ENCODE measurements at regions not wholly inside any gene's neighbourhood (a gene's known extent, or its start where the extent isn't known, plus 50 kb on each side); places are given as distances from the start of the nearest gene placed in this dataset.
"Not testable (repeated sequence)": the region's sequence is repeated elsewhere in the genome, so short reads cannot be mapped to it uniquely, and the experiment has no call there.

DNA sequence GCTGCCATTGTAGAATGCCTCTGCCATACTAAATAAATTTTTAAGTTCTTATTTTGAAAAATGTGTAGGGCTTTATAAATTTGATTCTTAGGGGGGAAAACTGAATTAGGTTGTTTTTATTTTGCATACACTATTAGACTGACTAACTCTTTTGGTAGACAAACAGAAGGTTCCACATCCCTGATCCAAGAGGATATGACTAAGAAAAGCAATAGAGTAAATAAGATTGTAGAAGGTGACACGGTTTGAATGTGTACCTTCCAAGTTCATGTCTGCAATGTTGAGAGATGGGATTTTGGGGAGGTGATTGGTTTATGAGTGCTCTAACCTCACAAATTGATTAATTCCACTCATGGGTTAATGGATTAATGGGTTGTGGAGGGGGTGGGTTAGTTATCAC lies 127.9 kb downstream of the GLUL start:
- DNase-seq (ENCODE audit: insufficient read length, low spot score): no peak

DNA sequence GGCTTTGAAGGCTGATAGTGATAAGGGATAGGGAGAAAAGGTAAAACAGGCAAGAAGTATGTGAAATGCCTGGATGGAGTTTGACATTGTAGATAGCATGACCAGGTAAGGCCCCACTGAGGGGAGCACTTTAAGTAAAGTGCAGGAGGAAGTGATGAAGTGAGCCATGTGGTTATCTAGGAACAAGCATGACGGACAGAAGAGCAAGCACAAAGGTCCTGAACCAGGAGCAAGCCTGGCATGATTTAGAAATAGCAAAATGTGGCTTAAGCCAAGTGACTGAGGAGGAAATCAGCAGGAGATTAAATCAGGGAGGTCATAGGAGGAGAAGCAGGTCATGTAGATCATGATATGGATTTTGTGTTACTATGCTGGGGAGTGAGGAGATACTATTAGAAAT lies 129.2 kb downstream of the GLUL start:
- DNase-seq (ENCODE audit: insufficient read length, low spot score) (no peak), FAIRE-seq (no peak)

More for the DNA sequence above, 127.9 kb downstream of the GLUL start:
- no peak for FAIRE-seq

DNA sequence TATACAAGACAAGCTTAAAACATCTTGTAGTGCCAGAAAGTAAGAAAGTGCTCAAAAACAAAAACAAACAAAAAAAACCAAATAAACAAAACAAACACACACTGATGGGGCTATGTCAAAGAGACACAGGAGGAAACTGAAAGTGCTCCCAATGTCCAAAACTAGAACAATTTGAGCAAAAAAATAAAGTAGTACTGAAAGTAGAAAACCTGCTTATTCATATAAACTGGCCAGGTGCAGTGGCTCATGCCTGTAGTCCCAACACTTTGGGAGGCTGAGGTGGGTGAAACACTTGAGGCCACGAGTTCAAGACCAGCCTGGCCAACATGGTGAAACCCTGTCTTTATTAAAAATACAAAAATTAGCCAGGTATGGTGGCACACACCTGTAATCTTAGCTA lies 129.9 kb downstream of the GLUL start:
- FAIRE-seq (no peak), DNase-seq (ENCODE audit: insufficient read length, low spot score) (no peak)

DNA sequence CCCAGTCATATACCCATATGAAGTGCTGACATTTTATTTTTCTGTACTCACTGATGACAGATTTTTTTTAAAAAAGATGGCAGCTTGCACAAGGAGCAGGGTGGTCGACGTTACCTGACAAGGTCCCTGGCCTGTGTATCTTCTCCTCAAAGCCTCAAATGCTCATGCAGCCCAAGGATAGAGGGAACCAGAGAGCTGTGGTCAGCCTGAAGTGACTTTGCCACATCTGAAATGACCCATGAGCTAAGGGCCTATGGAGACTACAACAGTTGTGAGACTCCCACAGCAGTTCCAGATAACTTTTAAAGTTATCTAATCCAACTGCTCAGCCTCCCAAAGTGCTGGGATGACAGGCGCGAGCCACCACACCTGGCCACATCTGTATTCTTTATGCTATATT lies 131.1 kb downstream of the GLUL start:
- FAIRE-seq: no peak
- DNase-seq (ENCODE audit: insufficient read length, low spot score): no peak

DNA sequence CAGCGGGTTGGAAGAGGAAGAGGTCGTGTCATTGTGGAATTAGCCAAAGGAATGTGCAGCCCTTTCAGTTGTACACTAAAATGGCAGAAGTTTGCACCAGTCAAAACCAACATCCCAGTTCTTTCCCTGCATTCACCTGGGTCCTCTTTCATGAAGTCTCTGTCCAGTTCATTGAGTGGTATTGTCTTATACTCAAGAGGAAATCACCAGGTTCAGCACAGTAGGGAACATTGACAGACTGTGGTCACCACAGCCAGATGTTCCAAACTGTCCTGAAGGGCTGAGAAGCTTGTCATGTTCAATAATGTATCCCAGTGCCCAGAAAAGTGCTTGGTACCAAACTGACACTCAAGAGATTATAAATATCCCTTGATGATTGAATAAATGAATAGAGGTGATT lies 131.6 kb downstream of the GLUL start:
- DNase-seq (ENCODE audit: insufficient read length, low spot score): no peak
- no peak for FAIRE-seq

DNA sequence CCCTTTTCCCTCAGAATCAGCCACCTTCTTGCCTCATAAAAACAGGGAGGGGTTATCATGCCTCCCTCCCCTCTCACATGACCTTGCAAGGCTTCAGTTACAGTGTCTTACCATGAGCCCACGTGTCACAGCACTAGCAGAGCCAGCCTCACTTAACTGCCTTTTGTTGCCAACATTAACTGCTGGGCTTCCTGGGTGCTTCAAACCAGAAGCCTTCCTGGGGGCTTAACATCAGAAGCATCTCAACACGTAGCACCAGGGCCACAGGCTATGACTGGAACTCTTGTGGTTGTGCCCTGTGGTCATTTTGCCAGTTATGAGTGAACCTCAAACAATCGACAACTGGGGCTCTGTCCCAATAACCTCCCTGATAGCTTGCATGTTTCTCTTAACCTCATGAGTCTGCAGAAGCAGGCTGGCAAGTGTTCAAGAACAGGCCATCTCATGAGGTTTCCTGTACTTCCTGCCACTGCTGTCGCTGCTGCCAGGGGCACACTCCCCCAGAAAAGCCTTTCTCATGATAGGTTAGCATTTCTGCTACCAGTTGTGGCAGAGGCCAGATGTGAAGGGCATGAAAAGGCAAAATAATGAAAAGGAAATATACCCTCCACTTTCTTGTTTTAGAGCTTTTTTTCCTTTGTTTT lies 132.2 kb downstream of the GLUL start:
- FAIRE-seq: peak; percentile 70
- DNase-seq (ENCODE audit: insufficient read length, low spot score): no peak

DNA sequence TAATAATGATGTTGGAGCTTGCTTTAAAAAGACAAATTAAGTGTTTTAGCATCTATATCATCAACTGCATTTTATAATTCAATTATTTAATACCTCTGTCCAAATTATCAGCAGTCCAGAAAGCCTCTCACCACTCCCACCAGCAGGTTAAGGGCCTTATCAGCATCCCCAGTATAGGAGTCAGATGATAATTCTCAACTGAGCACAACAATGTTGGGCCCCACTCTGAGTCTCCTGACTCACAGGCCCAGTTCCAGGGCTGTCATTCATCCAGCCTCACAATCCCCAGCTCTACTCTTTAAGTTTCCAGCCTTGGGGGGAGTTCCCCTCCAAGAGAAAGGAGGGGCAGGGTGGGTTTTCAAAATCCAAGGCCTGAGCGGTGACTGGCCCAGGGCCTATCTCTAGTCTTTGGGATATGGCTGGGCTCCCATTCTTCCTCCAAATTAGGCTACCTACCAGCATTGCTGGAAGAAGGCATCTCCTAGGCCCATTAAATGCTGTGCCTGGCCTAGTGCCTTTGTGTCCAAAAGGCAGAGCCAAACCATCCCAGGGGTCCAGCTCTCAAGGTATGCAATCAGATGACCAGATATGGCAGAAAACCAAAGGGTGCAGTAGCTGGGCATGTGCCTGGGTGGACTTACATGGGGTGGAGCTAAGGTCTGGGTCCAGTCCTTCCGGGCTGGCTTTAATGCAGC lies 134.1 kb downstream of the GLUL start:
- FAIRE-seq: no peak
- no peak for DNase-seq (ENCODE audit: insufficient read length, low spot score)

DNA sequence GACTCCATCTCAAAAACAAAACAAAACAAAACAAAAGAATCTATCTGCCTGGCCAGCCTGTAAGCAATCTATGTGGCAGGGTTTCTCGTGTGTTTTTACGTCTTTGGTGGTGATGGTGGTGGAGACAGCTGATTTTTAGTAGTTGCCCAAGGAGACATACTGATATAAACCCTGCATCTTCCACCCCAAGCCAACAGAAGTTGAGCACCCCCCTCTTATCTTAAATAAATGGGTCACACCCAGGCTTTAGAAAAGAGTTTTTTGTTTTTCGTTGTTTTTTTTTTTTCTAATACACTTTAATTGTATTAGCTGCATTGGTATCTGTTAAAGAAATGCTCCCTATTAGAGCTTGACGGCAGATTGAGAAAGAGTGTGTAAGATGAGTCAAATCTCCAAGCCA lies 134.7 kb downstream of the GLUL start:
- DNase-seq (ENCODE audit: insufficient read length, low spot score): no peak
- FAIRE-seq: no peak

DNA sequence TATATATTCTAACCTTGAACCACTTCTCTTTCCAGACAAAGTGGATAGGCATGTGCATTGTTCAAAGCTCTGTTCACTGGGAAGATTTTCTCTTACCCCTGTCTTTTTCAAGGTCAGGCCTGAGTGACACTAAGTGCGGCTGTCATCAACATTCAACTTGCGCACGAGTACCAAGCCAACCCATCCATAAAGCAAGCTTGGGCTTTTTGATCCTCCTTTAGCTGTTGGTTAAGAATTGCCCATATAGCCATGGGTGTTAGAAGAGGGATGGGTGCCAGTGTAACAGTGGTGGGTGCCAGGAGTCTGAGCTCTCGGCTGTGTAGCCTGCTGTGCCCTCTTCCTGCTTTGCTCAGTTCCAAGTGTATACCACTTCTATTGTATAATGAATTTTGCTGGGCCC lies 136.1 kb downstream of the GLUL start:
- FAIRE-seq (no peak), DNase-seq (ENCODE audit: insufficient read length, low spot score) (no peak)

DNA sequence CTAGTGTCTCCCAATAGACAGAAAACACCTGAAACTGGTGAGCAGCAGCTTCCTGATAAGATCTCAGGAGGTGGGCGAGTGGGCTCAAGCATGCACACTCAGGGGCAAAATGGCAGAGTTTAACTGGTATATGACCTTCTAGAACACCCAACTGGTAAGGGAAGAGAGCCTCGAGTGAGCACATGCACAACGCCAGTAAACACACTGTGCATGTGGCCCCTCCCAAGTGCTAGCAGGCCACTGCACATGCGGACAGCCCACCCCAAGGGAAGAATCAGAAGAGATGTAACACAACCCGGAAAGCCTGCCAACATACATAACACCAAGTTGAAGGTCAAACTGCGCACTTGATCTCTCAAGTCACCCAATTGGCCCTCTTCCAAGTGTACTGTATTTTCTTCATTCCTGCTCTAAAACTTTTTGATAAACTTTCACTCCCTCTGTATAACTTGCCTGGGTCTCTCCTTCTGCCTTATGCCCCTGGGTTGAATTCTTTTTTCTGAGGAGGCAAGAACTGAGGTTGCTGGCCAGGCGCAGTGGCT lies 138.2 kb downstream of the GLUL start:
- FAIRE-seq (no peak), DNase-seq (ENCODE audit: insufficient read length, low spot score) (no peak)

DNA sequence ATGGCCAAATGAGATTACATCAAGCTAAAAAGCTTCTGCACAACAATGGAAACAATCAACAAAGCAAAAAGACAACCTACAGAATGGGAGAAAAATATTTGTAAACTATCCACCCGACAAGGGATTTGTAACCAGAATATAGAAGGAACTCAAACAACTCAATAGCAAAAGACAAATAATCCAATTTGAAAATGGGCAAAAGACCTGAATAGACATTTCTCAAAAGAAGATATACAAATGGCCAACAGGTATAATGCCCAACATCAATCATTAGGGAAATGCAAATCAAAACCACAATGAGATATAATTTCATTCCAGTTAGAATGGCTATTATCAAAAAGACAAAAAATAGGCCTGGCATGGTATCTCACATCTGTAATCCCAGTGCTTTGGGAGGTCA lies 140.0 kb downstream of the GLUL start:
- DNase-seq (ENCODE audit: insufficient read length, low spot score): no peak
- FAIRE-seq: no peak

DNA sequence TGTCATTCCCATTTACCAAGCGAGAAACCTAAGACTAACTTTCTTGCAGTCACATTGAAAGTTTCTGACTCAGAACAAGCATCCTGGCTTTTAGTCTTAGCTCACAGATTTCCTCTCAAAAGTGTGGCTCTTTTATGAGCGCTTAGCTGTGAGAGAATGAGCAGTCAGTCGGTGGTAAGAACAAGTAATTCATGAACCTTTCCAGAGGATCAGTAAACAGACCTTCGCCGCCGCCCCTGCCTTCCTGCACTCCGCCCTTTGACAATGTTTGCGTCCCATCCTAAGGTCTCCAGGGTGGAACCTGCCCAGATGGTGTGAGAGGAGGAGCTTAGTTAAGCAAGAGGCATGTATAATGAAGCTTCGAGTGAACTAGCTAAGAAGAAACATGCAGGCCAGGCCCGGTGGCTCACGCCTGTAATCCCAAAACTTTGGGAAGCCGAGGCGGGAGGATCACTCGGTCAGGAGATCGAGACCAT lies 142.4 kb downstream of the GLUL start:
- FAIRE-seq: peak; percentile 69

DNA sequence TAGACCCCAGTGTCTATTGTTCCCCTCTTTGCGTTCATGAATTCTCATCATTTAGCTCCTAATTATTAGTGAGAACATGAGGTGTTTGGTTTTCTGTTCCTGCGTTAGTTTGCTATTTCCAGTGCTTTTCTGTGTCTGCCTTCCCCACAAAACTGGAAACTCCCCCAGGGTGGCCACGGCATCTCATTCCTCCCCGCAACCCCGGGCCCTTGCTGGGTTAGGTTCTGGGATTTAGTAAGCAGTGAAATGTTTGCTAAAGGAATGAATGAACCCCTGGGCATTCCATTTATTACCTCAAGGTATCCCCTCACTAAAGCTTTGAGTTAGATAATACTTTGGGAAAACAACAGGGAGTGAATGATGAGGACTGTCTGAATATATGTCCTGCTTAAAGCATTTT lies 142.9 kb downstream of the GLUL start:
- DNase-seq (ENCODE audit: insufficient read length, low spot score) (no peak), FAIRE-seq (no peak)

More for the DNA sequence above, 142.4 kb downstream of the GLUL start:
- DNase-seq (ENCODE audit: insufficient read length, low spot score): no peak

DNA sequence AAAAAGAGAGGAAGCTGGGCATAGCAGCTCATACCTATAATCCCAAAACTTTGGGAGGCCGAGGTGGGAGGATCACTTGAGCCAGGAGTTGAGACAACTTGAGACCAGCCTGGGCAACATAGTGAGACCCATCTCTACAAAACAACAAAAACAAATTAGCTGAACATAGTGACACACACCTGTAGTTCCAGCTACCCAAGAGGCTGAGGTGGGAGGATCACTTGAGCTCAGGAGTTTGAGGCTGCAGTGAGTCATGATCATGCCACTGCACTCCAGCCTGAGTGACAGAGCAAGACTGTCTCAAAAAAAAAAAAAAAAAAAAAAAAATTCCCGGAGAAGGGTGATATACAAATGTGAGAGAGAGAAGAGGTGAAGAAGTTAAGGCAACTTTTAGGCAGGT lies 143.8 kb downstream of the GLUL start:
- DNase-seq (ENCODE audit: insufficient read length, low spot score); FAIRE-seq: not testable (repeated sequence)

DNA sequence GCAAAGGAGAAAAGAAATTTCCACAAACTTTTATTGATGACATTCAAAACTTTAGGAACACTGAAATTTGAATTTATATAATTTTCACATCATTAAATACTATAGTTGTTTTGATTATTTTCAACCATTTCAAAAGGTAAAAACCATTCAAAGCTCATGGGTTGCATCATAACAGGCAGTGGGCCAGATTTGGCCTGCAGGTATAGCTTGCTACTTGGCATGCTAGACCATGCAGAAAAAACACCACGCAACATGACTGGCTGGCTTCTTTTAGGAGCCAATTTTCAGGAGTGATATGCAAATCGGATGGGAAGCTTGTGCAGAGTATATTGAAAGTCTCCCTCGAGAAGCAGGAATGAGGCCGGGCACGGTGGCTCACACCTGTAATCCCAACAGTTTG lies 144.8 kb downstream of the GLUL start:
- DNase-seq (ENCODE audit: insufficient read length, low spot score) (no peak), FAIRE-seq (no peak)

DNA sequence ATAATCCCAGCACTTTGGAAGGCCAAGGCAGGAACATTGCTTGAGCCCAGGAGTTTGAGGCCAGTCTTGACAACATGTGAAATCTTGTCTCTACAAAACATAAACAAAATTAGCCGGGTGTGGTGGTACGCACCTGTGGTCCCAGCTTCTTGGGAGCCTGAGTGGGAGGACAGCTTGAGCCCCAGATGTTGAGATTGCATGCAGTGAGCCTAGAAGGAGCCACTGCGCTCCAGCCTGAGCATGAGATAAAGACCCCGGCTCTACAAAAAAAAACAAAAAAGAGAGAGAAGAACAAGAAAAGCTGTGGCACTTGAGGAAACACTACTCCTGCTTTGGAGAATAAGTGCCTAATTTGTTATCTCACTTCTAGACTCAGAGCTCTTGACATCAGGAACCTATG lies 146.6 kb downstream of the GLUL start:
- FAIRE-seq: no peak

DNA sequence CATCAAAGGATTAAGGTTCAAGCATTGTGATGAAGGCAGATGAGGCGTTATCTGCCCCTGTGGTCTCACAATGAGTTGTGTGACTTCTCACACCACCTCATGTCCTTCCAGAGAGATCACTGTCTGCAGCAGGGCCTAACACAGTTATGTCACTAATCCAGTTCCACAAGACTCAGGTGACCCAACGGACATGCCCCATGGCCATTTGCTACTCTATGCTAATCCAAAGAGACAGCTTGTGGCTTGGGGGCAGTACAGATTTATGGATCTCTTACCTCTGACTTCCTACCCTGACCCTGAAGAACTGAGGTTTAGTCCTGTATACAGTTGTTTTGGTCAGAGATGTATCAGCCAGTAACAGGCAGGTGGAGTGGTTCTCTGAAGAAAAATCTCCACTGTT lies 147.1 kb downstream of the GLUL start:
- DNase-seq (ENCODE audit: insufficient read length, low spot score): no peak
- FAIRE-seq: no peak

More for the DNA sequence above, 146.6 kb downstream of the GLUL start:
- no peak for DNase-seq (ENCODE audit: insufficient read length, low spot score)

DNA sequence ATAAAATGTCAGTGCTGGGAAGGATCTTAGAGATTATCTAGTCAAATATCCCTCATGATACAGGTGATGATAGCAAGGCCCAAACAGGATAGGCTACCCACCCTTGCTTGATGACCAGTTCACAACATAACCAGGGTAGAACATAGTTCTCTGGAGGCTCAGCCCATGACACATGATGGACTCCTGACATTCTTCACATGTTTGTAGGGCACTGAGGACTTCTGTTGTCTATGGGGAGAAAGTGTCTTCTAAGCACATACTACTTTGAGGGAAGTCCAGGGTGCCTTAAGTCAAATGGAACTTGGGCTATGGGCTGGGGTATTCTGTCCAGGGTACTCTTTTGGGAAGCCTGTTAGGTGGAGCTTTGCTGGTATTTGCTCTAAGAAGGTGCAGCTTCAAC lies 148.9 kb downstream of the GLUL start:
- FAIRE-seq (no peak), DNase-seq (ENCODE audit: insufficient read length, low spot score) (no peak)

DNA sequence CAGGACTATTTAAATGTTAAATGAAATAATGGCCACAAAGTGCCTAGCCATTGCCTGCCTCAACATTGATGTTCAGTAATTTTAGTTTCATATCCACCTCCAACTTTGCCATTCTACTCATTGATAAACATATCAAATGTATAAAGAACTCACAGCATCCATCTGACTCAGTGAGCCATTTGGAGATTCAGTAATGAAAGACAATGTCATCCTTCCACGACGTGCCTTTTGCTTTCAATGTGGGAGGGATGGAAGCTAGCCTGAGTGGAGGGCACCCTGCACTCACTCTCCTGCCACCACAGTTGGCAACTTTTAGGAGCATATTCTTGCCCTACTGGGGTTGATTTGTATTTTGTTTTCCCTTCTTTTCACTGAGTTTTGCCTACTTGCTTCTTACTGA lies 151.5 kb downstream of the GLUL start:
- FAIRE-seq (no peak), DNase-seq (ENCODE audit: insufficient read length, low spot score) (no peak)

DNA sequence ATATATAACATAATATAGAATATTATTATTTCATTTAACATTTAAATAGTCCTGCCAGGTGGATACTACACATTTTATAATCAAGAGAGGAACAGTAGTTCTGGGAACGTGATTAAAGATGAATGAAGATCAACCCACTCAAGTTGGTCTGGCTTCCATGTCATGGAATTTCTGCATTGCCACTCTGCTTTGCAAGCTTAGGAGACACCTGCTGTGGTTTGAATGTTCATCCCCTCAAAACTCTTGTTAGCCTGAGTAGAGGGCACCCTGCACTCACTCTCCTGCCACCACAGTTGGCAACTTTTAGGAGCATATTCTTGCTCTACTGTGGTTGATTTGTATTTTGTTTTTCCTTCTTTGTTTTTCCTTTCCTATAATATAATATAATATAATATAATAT lies 153.2 kb downstream of the GLUL start:
- FAIRE-seq: no peak
- no peak for DNase-seq (ENCODE audit: insufficient read length, low spot score)

DNA sequence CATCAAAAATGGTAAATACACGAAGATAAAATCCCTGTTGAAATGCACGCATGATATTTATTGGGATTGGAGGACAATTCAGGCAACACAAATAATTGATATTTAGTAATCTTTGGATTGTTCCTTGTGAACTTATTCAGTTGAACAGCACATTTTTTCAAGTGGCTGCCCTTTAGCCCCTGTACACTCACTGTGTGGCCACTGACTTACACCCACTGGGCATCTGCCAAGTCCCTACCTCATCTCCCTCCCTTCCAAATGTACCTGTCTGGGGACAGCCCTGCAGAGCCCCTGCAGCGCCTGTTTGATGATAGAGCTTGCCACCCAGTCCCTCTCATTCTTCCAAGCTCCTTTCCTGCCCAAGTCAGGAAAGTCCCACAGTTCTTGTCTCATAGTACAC lies 154.3 kb downstream of the GLUL start:
- no peak for FAIRE-seq
- no peak for DNase-seq (ENCODE audit: insufficient read length, low spot score)

DNA sequence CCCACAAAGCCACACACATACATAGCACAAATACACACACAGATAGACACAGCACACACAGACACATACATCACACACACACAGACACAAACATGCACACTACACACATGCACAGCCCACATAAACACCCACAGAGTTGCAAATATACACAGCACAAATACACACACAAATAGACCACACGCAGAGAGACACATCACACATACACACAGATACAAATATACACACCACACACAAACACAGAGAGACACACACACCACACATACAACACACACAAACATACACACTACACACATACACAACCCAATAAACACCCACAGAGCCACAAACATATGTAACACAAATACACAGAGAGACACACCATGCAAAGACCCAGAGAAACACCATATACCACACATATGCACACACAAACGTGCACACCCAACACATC lies 154.9 kb downstream of the GLUL start:
- DNase-seq (ENCODE audit: insufficient read length, low spot score) (no peak), FAIRE-seq (no peak)
